HEK293T (cell line): ENCODE measurements at regions not wholly inside any gene's neighbourhood (a gene's known extent, or its start where the extent isn't known, plus 50 kb on each side); places are given as distances from the start of the nearest gene placed in this dataset.

Experiments used
- CTCF ChIA-PET: fragments of 350-600 bp; formaldehyde crosslinking; extraction: SDS; loops from one replicate; lab custom pipeline; 2021; ENCODE audit warnings: antibody characterized with exemption, inconsistent platforms; lab: Yijun Ruan, JAX
- POLR2A ChIA-PET: fragments of 350-600 bp; formaldehyde crosslinking; extraction: SDS; loops from one replicate; lab custom pipeline; 2020; ENCODE audit warnings: antibody characterized with exemption, inconsistent platforms; lab: Yijun Ruan, JAX
- DNase-seq: peaks from one replicate; pipeline ENCODE4 v3.0.0; 2012; ENCODE audit warnings: mixed read lengths; ENCODE audit errors: extremely low spot score
- ARNT ChIP-seq: fragments of 450-650 bp; IDR thresholded peaks from 2 replicates; pipeline ENCODE4 v1.6.1; 2017; ENCODE audit warnings: mild to moderate bottlenecking
- BHLHE40 ChIP-seq: fragments of 450-650 bp; IDR thresholded peaks from 2 replicates; pipeline ENCODE4 v1.6.1; 2016; ENCODE audit warnings: mild to moderate bottlenecking, moderate library complexity, borderline replicate concordance
- CTBP1 ChIP-seq: fragments of 450-650 bp; IDR thresholded peaks from 2 replicates; pipeline ENCODE4 v1.6.1; 2016; ENCODE audit warnings: borderline replicate concordance
- ELF4 ChIP-seq: fragments of 450-650 bp; IDR thresholded peaks from 2 replicates; pipeline ENCODE4 v1.6.1; 2017; ENCODE audit warnings: antibody characterized with exemption
- FOXA1 ChIP-seq: fragments of 450-650 bp; IDR thresholded peaks from 2 replicates; pipeline ENCODE4 v1.6.1; 2016; ENCODE audit warnings: mild to moderate bottlenecking
- FOXK2 ChIP-seq: fragments of 450-650 bp; IDR thresholded peaks from 2 replicates; pipeline ENCODE4 v1.6.1; 2016; ENCODE audit warnings: mild to moderate bottlenecking
- FOXM1 ChIP-seq: fragments of 450-650 bp; IDR thresholded peaks from 2 replicates; pipeline ENCODE4 v1.6.1; 2017; ENCODE audit warnings: mild to moderate bottlenecking, borderline replicate concordance
- HDGF ChIP-seq: fragments of 450-650 bp; IDR thresholded peaks from 2 replicates; pipeline ENCODE4 v1.6.1; 2017; ENCODE audit warnings: antibody characterized with exemption, borderline replicate concordance
- L3MBTL2 ChIP-seq: fragments of 450-650 bp; conservative IDR thresholded peaks from 2 replicates; pipeline ENCODE4 v1.6.1; 2016; ENCODE audit warnings: mild to moderate bottlenecking
- LEF1 ChIP-seq: fragments of 450-650 bp; IDR thresholded peaks from 2 replicates; pipeline ENCODE4 v1.6.1; 2017; ENCODE audit warnings: mild to moderate bottlenecking, borderline replicate concordance
- NFRKB ChIP-seq: fragments of 450-650 bp; IDR thresholded peaks from 2 replicates; pipeline ENCODE4 v1.6.1; 2016; ENCODE audit warnings: mild to moderate bottlenecking, moderate library complexity
- PKNOX1 ChIP-seq: fragments of 450-650 bp; IDR thresholded peaks from 2 replicates; pipeline ENCODE4 v1.6.1; 2016
- SP1 ChIP-seq: fragments of 450-650 bp; IDR thresholded peaks from 2 replicates; pipeline ENCODE4 v1.6.1; 2017
- SUZ12 ChIP-seq: fragments of 450-650 bp; IDR thresholded peaks from 2 replicates; pipeline ENCODE4 v1.6.1; 2016; ENCODE audit warnings: mild to moderate bottlenecking
- TARDBP ChIP-seq: fragments of 450-650 bp; IDR thresholded peaks from 2 replicates; pipeline ENCODE4 v1.6.1; 2016
- ZNF384 ChIP-seq: fragments of 450-650 bp; IDR thresholded peaks from 2 replicates; pipeline ENCODE4 v1.6.1; 2016

- CTCF ChIA-PET: no interaction called here
- DNase-seq: no peak
- POLR2A ChIA-PET: no interaction called here
- no peak for TF ChIP-seq HDGF
- no peak for TF ChIP-seq SUZ12
- TF ChIP-seq FOXK2: no peak
- no peak for TF ChIP-seq NFRKB
- TF ChIP-seq TARDBP: no peak
- TF ChIP-seq LEF1: no peak
Observed at GRCh38 chr6:44599672-44600071, 212.2 kb downstream of the CDC5L start.

- ChIA-PET CTCF (interaction anchor here (1.0 to 2.5 kb wide), 3 partner anchors 10 to 127 kb away, joined by 3 to 12 read pairs (median 4); no protein-coding TSS in a partner anchor), POLR2A (no interaction called here)
- no peak for DNase-seq
- no peak for TF ChIP-seq FOXA1
- TF ChIP-seq TARDBP: no peak
- no peak for TF ChIP-seq SP1
- no peak for TF ChIP-seq ZNF384
- TF ChIP-seq HDGF: no peak
- TF ChIP-seq ARNT: no peak
- TF ChIP-seq PKNOX1: no peak
- no peak for TF ChIP-seq FOXK2
- TF ChIP-seq ELF4: no peak
- TF ChIP-seq LEF1: no peak
Observed at GRCh38 chr6:44603044-44603686, 215.7 kb downstream of the CDC5L start.

- CTCF ChIA-PET: no interaction called here
- POLR2A ChIA-PET: no interaction called here
- TF ChIP-seq FOXK2 (no peak), L3MBTL2 (no peak), FOXM1 (no peak)
- DNase-seq: no peak
Observed at GRCh38 chr6:44606504-44606903, 219.0 kb downstream of the CDC5L start.

GRCh38 chr6:44606976-44607375 lies 219.5 kb downstream of the CDC5L start:
- no peak for DNase-seq
- POLR2A ChIA-PET: no interaction called here
- TF ChIP-seq CTBP1: no peak
- TF ChIP-seq L3MBTL2: no peak
- TF ChIP-seq SUZ12: no peak
- TF ChIP-seq ELF4: no peak
- TF ChIP-seq ZNF384: no peak
- TF ChIP-seq BHLHE40: no peak
- TF ChIP-seq PKNOX1: no peak
- TF ChIP-seq TARDBP: no peak
- CTCF ChIA-PET: no interaction called here

GRCh38 chr6:44608175-44608574 lies 220.7 kb downstream of the CDC5L start:
- DNase-seq: no peak
- TF ChIP-seq BHLHE40: no peak
- ChIA-PET POLR2A (no interaction called here), CTCF (no interaction called here)

GRCh38 chr6:44609051-44609612 lies 221.6 kb downstream of the CDC5L start:
- CTCF ChIA-PET: no interaction called here

More at GRCh38 chr6:44609051-44609612, 221.6 kb downstream of the CDC5L start:
- DNase-seq: no peak
- POLR2A ChIA-PET: no interaction called here
- TF ChIP-seq FOXK2 (no peak), NFRKB (no peak), SUZ12 (no peak), ZNF384 (no peak), TARDBP (no peak), HDGF (no peak), ARNT (no peak), ELF4 (no peak), FOXM1 (no peak), SP1 (no peak), BHLHE40 (no peak), L3MBTL2 (no peak), PKNOX1 (no peak), CTBP1 (no peak), FOXA1 (no peak), LEF1 (no peak)
